ENCODE measurements at regions not wholly inside any gene's neighbourhood (a gene's known extent, or its start where the extent isn't known, plus 50 kb on each side); places are given as distances from the start of the nearest gene placed in this dataset.
A peak's percentile ranks its signal among the peaks of the same experiment; 100 is the strongest.

DNA sequence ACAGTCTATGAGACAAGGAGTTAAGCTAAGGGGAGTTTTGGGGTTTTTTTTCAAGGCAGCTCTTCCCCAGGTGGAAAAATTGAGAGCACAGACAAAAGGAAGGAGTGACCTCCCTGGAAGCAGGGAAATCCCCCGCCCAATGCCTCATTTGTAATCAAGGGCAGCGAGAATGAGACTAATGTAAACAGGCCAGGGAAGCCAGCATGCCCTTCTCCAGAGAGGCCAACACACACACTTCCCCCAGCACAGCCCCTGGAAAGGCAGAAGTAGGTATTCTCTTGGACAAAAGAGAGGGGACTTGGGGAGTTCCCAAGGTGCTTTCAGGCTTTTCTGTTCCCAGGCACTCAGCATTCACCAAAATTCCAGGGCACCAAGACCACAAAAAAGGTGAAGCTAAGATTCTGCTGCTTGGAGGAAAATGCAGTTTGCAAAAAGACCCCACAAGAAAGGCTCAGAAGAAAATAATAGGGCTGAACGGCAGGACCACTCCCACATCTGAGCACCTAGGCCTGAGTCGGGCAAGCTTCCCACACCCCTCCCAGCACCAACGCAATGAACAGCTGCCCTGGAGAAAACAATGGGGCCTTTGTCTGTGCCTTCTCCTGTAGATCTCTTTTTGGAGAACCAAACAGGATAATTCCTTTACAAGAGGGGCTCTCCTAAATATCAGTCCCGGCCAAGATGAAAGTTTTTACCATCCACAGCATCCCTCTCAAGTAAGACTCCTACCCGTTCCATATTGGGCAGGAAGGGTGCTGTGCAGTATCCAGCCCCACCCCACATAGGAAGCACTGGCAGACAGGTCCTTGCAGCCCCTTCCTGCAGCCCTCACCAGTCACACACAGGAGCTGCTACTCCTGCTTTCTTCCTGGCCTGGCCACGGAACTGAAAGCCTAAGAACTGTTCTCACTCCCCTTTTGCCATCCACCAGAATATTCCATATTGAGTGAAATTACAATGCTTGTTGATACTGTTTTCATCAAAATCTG is 70.7 kb upstream of the AKIP1 start:
- no peaks in the 10 kb centered on the region for H3K9me3 ChIP-seq (ENCODE audit: control insufficient read depth in 1 of 2, low read length in 2 of 2)
- no peaks in the 10 kb centered on the region for H3K27me3 ChIP-seq (ENCODE audit: control insufficient read depth in 1 of 2, insufficient read depth in 2 of 2, low read length in 2 of 2)
- peaks cover 28% of the 10 kb centered on the region in 2 donors for H3K4me1 ChIP-seq (ENCODE audit: control insufficient read depth in 1 of 2, insufficient read depth in 2 of 2, low read length in 2 of 2)
- peak overlapping the region in 1 of 2 donors; percentile 49 for H3K9ac ChIP-seq (ENCODE audit: low read depth in 1 of 2, low read length in 2 of 2)
- H3K4me3 ChIP-seq (ENCODE audit: low read depth in 1 of 2, low read length in 2 of 2) = no peak overlapping the region
- peak overlapping the region; percentile 50 for H3K27ac ChIP-seq (ENCODE audit: low read depth, low read length)
- no peaks in the 10 kb centered on the region for H3K36me3 ChIP-seq (ENCODE audit: control insufficient read depth in 1 of 2, insufficient read depth in 2 of 2, low read length in 2 of 2)

DNA sequence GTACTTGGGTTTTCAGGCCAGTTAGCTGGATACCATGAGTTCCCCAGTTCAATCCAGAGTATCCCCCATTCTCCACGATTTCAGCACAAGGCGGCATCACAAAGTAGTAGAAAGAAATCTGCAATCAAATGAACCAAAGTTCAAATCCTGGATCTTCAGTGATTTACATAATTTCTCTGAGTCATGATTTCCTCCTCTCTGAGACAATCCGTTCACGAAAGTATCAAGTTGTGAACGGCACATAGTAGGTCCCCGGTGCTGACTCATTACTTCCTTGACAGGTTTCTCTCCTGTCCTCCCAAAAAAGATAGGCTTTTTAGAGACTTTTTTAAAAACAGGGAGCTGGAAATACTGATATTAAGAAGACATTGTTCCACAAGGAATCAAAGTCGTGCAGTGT is 69.1 kb upstream of the AKIP1 start:
- H3K27me3 ChIP-seq (ENCODE audit: control insufficient read depth in 1 of 2, insufficient read depth in 2 of 2, low read length in 2 of 2) = no peaks in the 10 kb centered on the region
- H3K9ac ChIP-seq (ENCODE audit: low read depth in 1 of 2, low read length in 2 of 2) = no peak overlapping the region
- no peaks in the 10 kb centered on the region for H3K36me3 ChIP-seq (ENCODE audit: control insufficient read depth in 1 of 2, insufficient read depth in 2 of 2, low read length in 2 of 2)
- no peak overlapping the region for H3K4me3 ChIP-seq (ENCODE audit: low read depth in 1 of 2, low read length in 2 of 2)
- H3K9me3 ChIP-seq (ENCODE audit: control insufficient read depth in 1 of 2, low read length in 2 of 2) = no peaks in the 10 kb centered on the region
- peaks cover 28% of the 10 kb centered on the region in 2 donors for H3K4me1 ChIP-seq (ENCODE audit: control insufficient read depth in 1 of 2, insufficient read depth in 2 of 2, low read length in 2 of 2)
- H3K27ac ChIP-seq (ENCODE audit: low read depth, low read length) = no peak overlapping the region

DNA sequence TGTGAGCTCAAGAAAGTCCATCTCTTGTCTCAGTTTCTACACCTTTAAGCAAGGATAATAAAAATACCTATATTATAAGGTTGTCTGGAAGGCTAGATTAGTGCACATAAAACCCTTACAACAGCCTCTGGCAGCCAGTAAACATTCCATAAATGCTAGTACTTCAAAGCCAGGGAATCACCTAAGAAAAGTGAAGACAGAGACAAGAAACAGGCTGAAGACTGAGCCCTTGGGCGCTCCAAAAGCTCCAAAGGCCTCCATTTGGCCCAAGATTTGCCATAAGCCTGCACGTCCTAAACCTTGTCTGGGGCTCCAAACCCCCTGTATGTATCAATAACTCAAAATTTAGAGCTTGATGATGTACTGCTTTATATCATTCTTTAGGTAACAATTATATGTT is 52.2 kb upstream of the AKIP1 start:
- no peaks in the 10 kb centered on the region for H3K27me3 ChIP-seq (ENCODE audit: control insufficient read depth in 1 of 2, insufficient read depth in 2 of 2, low read length in 2 of 2)
- H3K27ac ChIP-seq (ENCODE audit: low read depth, low read length) = no peak overlapping the region

More for the DNA sequence above, 52.2 kb upstream of the AKIP1 start:
- no peaks in the 10 kb centered on the region for H3K9me3 ChIP-seq (ENCODE audit: control insufficient read depth in 1 of 2, low read length in 2 of 2)
- no peak overlapping the region for H3K9ac ChIP-seq (ENCODE audit: low read depth in 1 of 2, low read length in 2 of 2)
- no peaks in the 10 kb centered on the region for H3K4me1 ChIP-seq (ENCODE audit: control insufficient read depth in 1 of 2, insufficient read depth in 2 of 2, low read length in 2 of 2)
- H3K36me3 ChIP-seq (ENCODE audit: control insufficient read depth in 1 of 2, insufficient read depth in 2 of 2, low read length in 2 of 2) = no peaks in the 10 kb centered on the region
- no peak overlapping the region for H3K4me3 ChIP-seq (ENCODE audit: low read depth in 1 of 2, low read length in 2 of 2)

All from duodenal mucosa (tissue), 2 donors.